Natural killer cell (primary cell): ENCODE measurements at regions not wholly inside any gene's neighbourhood (a gene's known extent, or its start where the extent isn't known, plus 50 kb on each side); places are given as distances from the start of the nearest gene placed in this dataset.

Experiments
- ATAC-seq, 3 donors: fragments of 150-1000 bp in 2 of 3; fragments of 200-7000 bp in 1 of 3; cut with Tn5 transposase; 1 replicate in 1 of 3; 2 replicates in 2 of 3; pipeline ENCODE4 v1.10.0; 2021; ENCODE audit warnings: mild to moderate bottlenecking in 2 of 3, moderate library complexity in 2 of 3
- DNase-seq, 2 donors: peaks; one replicate each; pipeline versions ENCODE4 v3.0.0 to v3.0.0-alpha.2; 2013 to 2021; ENCODE audit warnings: mixed read lengths in 1 of 2
- H3K27ac ChIP-seq: one replicate; pipeline ENCODE4 v1.5.1; 2013; ENCODE audit warnings: mild to moderate bottlenecking, low read length
- H3K27me3 ChIP-seq: one replicate; pipeline ENCODE4 v1.6.1; 2013; ENCODE audit warnings: low read length; ENCODE audit not compliant: control insufficient read depth, insufficient read depth
- H3K36me3 ChIP-seq: one replicate; pipeline ENCODE4 v1.6.1; 2013; ENCODE audit warnings: low read length; ENCODE audit not compliant: control insufficient read depth, insufficient read depth
- H3K4me1 ChIP-seq: one replicate; pipeline ENCODE4 v1.6.1; 2013; ENCODE audit warnings: low read length; ENCODE audit not compliant: control insufficient read depth, insufficient read depth
- H3K4me3 ChIP-seq: one replicate; pipeline ENCODE4 v1.5.1; 2013; ENCODE audit warnings: low read length
- H3K9me3 ChIP-seq: one replicate; pipeline ENCODE4 v1.6.1; 2013; ENCODE audit warnings: low read length; ENCODE audit not compliant: control insufficient read depth, insufficient read depth
- H3K27ac Mint-ChIP-seq, 2 donors: one replicate each; pipeline ENCODE4 v1.8.0; 2022; ENCODE audit warnings: mild to moderate bottlenecking in 2 of 2, mixed read lengths in 2 of 2, moderate library complexity in 1 of 2
- H3K27me3 Mint-ChIP-seq, 2 donors: one replicate each; pipeline ENCODE4 v1.8.0; 2022; ENCODE audit warnings: low read depth in 2 of 2, mixed read lengths in 2 of 2
- H3K36me3 Mint-ChIP-seq: one replicate; pipeline ENCODE4 v1.8.0; 2022; ENCODE audit warnings: mixed read lengths
- H3K4me1 Mint-ChIP-seq, 2 donors: one replicate each; pipeline ENCODE4 v1.8.0; 2022; ENCODE audit warnings: mixed read lengths in 2 of 2
- H3K4me3 Mint-ChIP-seq: one replicate; pipeline ENCODE4 v1.8.0; 2022; ENCODE audit warnings: mild to moderate bottlenecking, moderate library complexity, mixed read lengths
- H3K9me3 Mint-ChIP-seq, 2 donors: one replicate each; pipeline ENCODE4 v1.8.0; 2022; ENCODE audit warnings: mixed read lengths in 2 of 2
- WGBS: methylation state at CpG from one replicate; pipeline ENCODE4 v1.1.7; 2013; ENCODE audit warnings: missing lambda C conversion rate; ENCODE audit not compliant: insufficient coverage; 5-methylcytosine and 5-hydroxymethylcytosine counted together
- intact Hi-C: fragments of 100-400 bp; cut with micrococcal nuclease; formaldehyde crosslinking; loops from one replicate; pipeline ENCODE4 v1.14.2; 2022
- TF ChIP-seq, protein P1 (sequence below): fragments of 200-600 bp; IDR thresholded peaks from one replicate; pipeline ENCODE4 v1.8.0; 2022; ENCODE audit warnings: antibody characterized with exemption

DNA sequence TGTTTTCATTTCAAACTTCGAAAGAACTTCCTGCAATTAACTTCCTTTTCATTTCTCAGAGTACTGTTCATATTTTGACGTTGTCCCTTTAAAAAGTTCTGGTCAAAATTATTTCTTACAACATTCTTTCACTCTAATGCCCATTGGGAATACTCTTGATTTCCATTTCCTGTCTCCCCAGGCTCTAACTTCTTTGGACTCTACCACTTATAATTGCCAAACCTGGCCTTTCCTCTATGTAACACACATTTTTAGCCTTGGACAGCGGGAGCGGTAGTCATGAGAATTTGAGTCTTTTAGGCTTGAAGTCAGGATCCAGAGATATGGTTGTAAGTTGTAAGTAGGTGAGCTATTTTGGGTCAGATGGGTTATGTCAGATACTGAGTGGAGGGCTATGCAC is 163.5 kb upstream of the SPRY2 start:
- H3K27ac Mint-ChIP-seq = no peak overlapping the region
- peaks cover 16% of the 10 kb centered on the region for H3K36me3 Mint-ChIP-seq
- Histone ChIP-seq H3K4me3 (no peak overlapping the region), H3K27ac (no peak overlapping the region), H3K36me3 (no peaks in the 10 kb centered on the region), H3K27me3 (no peaks in the 10 kb centered on the region), H3K4me1 (no peaks in the 10 kb centered on the region), H3K9me3 (no peaks in the 10 kb centered on the region)
- H3K4me1 Mint-ChIP-seq = no peaks in the 10 kb centered on the region
- no peak overlapping the region for H3K4me3 Mint-ChIP-seq
- ATAC-seq = no peak
- intact Hi-C loops = no loop called here
- 63% methylated on average over 4 of the region's 4 CpGs for WGBS
- no peak for DNase-seq
- TF ChIP-seq, protein P1, sequence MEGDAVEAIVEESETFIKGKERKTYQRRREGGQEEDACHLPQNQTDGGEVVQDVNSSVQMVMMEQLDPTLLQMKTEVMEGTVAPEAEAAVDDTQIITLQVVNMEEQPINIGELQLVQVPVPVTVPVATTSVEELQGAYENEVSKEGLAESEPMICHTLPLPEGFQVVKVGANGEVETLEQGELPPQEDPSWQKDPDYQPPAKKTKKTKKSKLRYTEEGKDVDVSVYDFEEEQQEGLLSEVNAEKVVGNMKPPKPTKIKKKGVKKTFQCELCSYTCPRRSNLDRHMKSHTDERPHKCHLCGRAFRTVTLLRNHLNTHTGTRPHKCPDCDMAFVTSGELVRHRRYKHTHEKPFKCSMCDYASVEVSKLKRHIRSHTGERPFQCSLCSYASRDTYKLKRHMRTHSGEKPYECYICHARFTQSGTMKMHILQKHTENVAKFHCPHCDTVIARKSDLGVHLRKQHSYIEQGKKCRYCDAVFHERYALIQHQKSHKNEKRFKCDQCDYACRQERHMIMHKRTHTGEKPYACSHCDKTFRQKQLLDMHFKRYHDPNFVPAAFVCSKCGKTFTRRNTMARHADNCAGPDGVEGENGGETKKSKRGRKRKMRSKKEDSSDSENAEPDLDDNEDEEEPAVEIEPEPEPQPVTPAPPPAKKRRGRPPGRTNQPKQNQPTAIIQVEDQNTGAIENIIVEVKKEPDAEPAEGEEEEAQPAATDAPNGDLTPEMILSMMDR = no peak
- peaks cover 0 to 2% of the 10 kb centered on the region in 2 donors for H3K9me3 Mint-ChIP-seq
- H3K27me3 Mint-ChIP-seq = no peaks in the 10 kb centered on the region

DNA sequence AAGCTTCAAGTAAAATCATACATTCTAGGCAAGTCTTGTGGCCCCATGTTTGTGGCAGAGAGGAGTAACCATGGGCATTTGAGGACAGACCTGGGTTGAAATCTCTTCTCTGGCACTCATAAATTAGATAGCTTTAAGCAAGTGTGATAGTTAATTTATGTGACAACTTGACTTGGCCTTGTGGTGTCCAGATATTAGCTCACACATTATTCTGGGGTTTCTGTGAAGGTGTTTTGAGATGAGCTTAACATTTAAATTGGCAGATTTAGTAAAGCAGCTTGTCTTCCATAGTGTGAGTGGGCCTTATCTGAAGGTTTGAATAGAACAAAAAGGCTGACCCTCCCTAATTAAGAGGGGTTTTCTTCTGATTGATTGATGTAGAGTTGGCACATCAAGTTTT is 161.4 kb upstream of the SPRY2 start:
- ATAC-seq (no peak), DNase-seq (no peak)
- TF ChIP-seq, protein P1 = no peak
- H3K4me3 ChIP-seq = no peak overlapping the region
- Mint-ChIP-seq H3K4me1 (no peaks in the 10 kb centered on the region), H3K27ac (no peak overlapping the region), H3K27me3 (no peaks in the 10 kb centered on the region), H3K36me3 (peaks cover 16% of the 10 kb centered on the region), H3K9me3 (peaks cover 0 to 2% of the 10 kb centered on the region in 2 donors), H3K4me3 (no peak overlapping the region)
- H3K9me3 ChIP-seq = no peaks in the 10 kb centered on the region
- H3K36me3 ChIP-seq = no peaks in the 10 kb centered on the region
- H3K27me3 ChIP-seq = no peaks in the 10 kb centered on the region
- intact Hi-C loops = no loop called here
- no peak overlapping the region for H3K27ac ChIP-seq
- no peaks in the 10 kb centered on the region for H3K4me1 ChIP-seq

DNA sequence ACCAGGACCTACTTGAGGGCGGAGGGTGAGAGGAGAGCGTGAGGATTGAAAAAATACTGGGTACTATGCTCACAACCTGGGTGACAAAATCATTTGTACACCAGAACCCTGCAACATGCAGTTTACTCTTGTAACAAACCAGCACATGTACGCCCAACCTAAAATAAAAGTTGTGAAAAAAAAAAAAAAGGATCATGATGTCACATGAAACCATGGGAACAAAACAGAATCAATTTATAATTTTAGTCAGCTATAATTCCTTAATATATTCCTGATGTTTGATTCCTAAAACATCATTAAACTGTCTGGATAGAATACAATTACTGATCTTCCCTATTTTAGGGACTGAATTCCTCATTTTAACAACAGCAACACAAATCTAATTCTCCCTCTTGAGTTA is 160.6 kb upstream of the SPRY2 start:
- H3K9me3 Mint-ChIP-seq = peaks cover 0 to 2% of the 10 kb centered on the region in 2 donors
- Histone ChIP-seq H3K4me3 (no peak overlapping the region), H3K9me3 (no peaks in the 10 kb centered on the region), H3K27ac (no peak overlapping the region), H3K27me3 (no peaks in the 10 kb centered on the region), H3K4me1 (no peaks in the 10 kb centered on the region), H3K36me3 (no peaks in the 10 kb centered on the region)
- no peak for DNase-seq
- no peak overlapping the region for H3K27ac Mint-ChIP-seq
- no peak overlapping the region for H3K4me3 Mint-ChIP-seq
- intact Hi-C loops = no loop called here
- H3K36me3 Mint-ChIP-seq = peaks cover 15% of the 10 kb centered on the region
- TF ChIP-seq, protein P1 = no peak
- no peaks in the 10 kb centered on the region for H3K4me1 Mint-ChIP-seq
- no peak for ATAC-seq
- H3K27me3 Mint-ChIP-seq = no peaks in the 10 kb centered on the region
- 85% methylated on average over 2 of the region's 3 CpGs for WGBS

DNA sequence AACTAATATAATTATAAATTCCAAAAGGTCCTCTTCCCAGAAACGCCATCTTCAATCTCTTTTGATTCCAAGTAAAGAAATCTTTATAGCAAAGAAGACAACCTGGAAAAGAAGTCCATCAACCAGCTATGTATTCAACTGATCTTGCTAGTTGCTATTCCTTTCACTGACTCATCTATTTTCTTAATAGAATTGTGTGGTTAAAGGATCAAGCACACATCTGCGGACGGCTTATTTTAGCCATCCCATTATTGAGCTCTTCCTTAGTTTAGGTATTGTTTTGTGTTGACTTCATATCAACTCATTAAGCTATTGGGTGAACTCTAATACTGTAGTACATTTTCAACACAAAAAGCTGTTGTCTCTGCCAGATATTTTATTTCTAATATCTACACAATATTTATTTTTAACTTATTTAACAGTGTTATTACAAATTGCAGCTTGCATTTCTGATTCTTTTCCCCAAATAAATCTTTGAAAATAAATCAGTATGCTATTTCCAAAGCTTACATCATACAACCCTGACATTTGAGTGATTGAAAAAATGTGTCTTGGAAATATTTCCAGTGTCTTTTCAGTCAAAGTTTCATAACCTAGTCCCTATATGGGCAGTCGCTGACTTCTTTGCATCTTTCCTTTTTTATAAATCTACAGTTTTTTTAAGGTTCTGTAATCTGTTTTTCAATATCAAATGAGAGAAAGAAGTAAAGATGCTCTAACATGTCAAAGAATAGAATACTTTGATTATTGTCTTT is 158.8 kb upstream of the SPRY2 start:
- Histone ChIP-seq H3K4me1 (no peaks in the 10 kb centered on the region), H3K9me3 (no peaks in the 10 kb centered on the region), H3K36me3 (no peaks in the 10 kb centered on the region), H3K27me3 (no peaks in the 10 kb centered on the region), H3K27ac (no peak overlapping the region), H3K4me3 (no peak overlapping the region)
- ATAC-seq (no peak), DNase-seq (no peak)
- TF ChIP-seq, protein P1 = no peak
- intact Hi-C loops = no loop called here
- Mint-ChIP-seq H3K27ac (no peak overlapping the region), H3K36me3 (no peaks in the 10 kb centered on the region), H3K4me3 (no peak overlapping the region), H3K4me1 (no peaks in the 10 kb centered on the region), H3K27me3 (no peaks in the 10 kb centered on the region), H3K9me3 (peaks cover 0 to 2% of the 10 kb centered on the region in 2 donors)
- WGBS = 100% methylated on average over 1 of the region's 4 CpGs
